Jurkat, Clone E6-1 (cell line): ENCODE measurements at regions not wholly inside any gene's neighbourhood (a gene's known extent, or its start where the extent isn't known, plus 50 kb on each side); places are given as distances from the start of the nearest gene placed in this dataset.
"Not testable (repeated sequence)": the region's sequence is repeated elsewhere in the genome, so short reads cannot be mapped to it uniquely, and the experiment has no call there.

Experiments
- DNase-seq: peaks from one replicate; pipeline ENCODE4 v3.0.0-alpha.2; 2011; ENCODE audit warnings: low read depth, low spot score
- H3K4me3 ChIP-seq: 2 replicates; pipeline ENCODE4 v1.5.1; 2011; ENCODE audit warnings: mild to moderate bottlenecking, low read length, control low read depth, moderate library complexity

DNA sequence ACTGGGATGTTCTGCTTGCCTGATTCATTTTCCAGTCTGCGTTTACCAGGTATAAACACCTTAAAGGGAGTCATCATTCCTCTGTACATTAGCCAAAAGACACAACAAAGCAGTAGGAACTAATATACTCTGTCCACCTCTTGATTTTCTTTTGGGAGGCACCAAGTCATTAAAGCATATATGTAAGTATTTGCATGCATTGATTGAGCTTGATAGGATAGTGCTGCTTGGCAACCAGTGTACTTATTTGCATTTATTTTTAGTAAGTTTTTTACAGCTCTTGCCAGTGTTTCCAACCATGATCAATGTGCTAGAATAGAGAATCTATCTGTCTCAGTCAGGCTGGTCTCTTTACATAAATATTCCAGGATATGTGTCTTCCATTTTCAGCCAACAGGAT is 353.3 kb upstream of the SEMA3C start:
- DNase-seq: no peak
- H3K4me3 ChIP-seq: no peak overlapping the region

DNA sequence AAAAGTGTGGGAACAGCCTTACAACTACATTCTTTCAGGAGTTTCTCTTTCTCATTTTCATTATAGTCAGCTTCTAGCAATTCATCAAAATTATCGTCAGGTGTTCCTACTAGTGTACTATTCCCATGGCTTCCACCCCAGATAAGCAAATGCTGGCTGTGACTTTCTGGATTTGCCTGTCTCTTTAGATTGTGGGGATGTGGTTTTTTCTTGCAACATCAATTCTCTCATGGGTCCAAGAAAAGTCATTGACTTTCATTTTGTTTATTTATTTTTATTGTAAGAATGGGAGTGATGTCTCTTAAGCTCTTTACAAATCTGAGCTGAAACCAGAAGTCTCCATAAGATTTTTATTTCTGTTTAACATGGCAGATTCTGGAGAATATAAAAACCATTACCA is 349.7 kb upstream of the SEMA3C start:
- no peak for DNase-seq
- no peak overlapping the region for H3K4me3 ChIP-seq

DNA sequence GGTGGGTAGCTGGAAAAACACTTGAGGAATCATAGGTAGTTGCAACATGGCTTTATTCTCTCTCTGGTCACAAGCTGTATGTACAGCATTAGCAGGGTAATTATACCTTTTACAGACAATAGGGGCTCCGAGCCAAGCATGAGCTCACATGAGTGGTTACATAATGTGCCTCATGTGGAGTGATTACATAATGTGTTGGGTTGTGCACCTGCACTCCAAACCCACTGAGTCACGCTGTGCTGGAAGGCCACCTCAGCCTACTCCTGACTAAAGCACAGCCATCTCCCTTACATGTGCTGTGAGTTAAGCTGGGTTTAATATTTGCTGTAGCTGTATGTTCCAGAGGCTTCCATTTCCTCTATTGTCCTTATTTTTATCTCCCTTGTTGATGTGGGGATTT is 348.7 kb upstream of the SEMA3C start:
- H3K4me3 ChIP-seq: no peak overlapping the region
- DNase-seq: no peak

DNA sequence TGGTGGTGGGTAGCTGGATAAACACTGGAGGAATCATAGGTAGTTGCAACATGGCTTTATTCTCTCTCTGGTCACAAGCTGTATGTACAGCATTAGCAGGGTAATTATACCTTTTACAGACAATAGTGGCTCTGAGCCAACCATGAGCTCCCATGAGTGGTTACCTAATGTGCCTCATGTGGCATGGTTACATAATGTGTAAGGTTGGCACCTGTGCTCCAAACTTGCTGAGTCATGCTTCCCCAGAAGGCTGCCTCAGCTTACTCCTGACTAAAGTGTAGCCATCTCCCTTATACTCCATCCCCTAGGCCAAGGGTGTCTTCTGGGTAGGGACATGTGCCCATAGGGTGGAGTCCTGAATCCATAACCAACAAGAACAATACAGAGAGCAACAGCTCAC is 345.3 kb upstream of the SEMA3C start:
- DNase-seq: no peak

DNA sequence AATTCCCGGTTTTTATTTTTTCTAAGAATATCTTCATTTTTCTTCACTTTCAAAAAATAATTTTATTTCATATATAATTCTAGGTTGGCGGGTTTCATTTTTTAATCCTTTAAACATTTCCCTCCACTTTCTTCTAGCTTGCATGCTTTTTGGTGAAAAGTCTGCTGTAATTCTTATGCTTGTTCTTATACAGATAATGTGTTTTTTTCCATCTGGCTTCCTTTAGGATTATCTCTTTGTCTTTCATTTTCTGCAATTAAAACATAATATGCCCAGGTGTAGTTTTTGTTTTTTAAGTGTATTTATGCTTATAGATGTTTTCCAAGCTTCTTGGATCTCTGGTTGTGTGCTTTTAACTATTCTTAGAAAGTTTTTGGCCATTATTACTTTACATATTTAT is 341.3 kb upstream of the SEMA3C start:
- no peak for DNase-seq
- no peak overlapping the region for H3K4me3 ChIP-seq

More for the DNA sequence above, 345.3 kb upstream of the SEMA3C start:
- no peak overlapping the region for H3K4me3 ChIP-seq

DNA sequence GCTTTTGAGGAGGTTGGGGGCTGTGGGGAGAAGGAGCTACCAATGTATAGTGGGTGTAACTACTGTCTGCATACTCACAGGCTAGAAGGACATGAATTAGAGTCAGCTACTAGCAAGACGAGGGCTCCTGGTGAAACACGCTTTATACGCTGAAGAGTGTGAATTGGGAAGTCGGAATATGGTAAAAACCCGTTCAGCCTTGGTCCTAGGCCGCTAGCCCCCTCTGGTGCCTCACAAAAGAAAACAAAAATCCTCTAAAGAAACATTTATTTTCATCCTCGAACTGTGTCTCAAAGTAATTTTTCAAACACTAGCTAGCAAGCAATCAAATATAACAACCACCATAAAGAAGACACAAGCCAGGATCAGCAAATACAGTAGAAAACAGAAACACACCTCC is 338.1 kb upstream of the SEMA3C start:
- DNase-seq: no peak
- H3K4me3 ChIP-seq: no peak overlapping the region

DNA sequence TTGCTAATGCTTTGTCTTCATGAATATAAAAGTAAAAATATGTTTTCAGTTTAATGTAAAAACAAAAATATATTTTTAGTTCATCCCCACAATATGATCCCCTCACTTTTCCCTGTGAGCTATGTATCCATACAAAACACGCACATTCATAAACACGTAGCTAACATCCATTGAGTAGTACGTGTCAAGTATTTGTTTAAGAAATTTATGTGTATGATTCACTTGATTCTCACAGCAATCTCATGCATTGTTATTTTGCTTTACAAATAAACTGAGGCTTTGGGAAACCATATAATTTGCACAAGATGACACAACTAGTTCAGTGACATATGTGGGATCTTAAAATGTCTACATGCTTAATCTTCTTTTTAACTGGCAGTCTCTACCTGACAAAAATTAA is 329.6 kb upstream of the SEMA3C start:
- no peak overlapping the region for H3K4me3 ChIP-seq
- DNase-seq: no peak

DNA sequence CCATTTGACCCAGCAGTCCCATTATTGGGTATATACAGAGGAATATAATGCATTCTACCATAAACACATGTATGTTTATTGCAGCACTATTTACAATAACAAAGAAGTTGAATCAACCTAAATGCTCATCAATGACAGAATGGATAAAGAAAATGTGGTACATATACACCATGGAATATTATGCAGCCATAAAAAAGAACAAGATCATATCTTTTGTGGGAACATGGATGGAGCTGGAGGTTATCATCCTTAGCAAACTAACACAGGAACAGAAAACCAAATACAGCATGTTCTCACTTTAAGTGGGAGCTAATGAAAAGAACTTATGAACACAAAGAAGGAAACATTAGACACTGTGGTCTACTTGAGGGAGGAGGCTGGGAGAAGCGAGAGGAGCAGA is 328.5 kb upstream of the SEMA3C start:
- H3K4me3 ChIP-seq, DNase-seq: not testable (repeated sequence)

DNA sequence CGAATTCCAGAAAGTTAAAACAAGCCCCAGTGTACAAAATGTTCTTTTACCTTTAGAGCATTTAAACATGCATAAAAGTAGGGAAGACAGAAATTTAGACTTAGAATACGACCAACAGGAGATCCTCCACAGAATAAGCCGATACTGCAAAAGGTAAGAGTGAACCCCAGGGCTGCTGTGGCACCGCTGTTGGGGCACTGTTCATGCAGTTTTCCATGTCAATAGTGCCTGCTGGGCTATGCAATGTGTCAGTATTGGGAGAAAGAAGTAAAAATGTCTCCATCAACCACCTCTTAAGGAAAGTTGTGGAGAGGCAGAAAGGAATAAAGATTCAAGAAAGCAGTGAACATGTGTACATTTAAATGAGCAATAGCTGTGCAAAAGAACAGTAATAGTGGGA is 326.5 kb upstream of the SEMA3C start:
- no peak overlapping the region for H3K4me3 ChIP-seq
- no peak for DNase-seq

DNA sequence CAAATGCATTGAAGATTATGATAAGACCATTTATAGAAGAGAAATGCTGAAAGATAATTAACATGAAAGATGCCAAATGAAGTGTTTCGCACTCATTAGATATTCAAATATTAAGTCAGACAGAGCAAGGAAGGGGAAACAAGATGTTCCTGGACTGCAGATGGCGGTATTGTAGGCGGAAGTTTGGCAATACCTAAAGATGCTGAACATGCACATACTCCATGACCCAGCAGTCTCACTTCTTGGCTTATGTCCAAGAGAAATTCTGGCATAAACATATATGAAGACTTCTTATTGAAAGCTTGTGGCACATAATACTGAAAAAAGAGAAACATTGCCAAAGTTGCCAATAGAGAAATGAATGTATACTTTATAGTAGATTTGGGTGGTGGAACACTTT is 325.4 kb upstream of the SEMA3C start:
- H3K4me3 ChIP-seq: no peak overlapping the region
- no peak for DNase-seq

DNA sequence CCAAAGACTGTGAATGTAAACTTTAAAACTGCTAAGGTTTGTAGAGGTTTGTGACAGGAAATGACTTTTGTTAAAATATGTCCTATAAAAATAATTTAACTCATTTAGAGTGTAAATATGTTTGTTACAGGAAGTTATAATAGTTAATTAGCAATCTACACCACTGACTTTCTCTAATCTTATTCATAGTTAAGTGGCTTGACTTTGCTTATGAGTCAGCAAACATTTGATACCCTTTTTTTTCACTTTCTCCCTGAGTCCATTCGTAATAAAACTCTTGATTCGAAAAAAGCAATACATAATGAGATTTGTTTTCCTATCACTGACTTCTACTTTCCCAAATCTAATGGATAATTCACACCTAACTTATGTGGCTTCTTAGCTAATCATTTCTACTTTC is 317.7 kb upstream of the SEMA3C start:
- H3K4me3 ChIP-seq: no peak overlapping the region
- DNase-seq: no peak

DNA sequence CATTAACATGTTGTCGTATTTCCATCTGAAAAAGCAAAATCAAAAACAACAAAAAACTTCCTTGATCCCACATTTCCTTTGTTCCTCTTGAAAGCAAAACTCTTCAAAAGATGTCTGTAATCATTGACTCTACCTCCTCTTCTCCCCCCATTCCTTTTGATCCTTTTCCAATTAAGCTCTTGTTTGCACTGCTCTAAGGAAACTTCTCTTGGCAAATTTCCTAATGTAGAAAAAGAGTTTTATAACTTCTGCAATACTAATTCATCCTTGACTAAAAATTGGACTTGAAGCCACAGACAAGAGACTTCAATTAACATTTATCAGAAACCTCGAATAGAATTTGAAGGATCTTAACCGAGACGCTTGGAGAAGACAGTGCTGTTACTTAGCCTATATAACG is 317.1 kb upstream of the SEMA3C start:
- no peak for DNase-seq
- H3K4me3 ChIP-seq: no peak overlapping the region

DNA sequence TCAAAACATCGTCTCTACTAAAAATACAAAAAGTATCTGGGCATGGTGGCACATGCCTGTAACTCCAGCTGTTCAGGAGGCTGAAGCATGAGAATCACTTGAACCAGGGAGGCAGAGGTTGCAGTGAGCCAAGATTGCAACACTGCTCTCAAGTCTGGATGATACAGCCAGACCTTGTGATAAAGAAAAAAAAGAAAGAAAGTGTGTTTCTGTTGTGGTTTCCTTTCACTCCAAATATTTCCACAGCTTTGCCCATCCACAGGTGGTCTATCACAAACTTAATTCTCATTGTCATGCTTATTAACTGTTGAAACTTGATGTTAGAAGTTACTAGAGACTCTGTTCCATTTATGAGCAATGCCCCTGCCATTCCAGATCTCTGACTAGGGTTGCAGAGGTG is 316.0 kb upstream of the SEMA3C start:
- no peak overlapping the region for H3K4me3 ChIP-seq
- DNase-seq: peak; percentile 17

DNA sequence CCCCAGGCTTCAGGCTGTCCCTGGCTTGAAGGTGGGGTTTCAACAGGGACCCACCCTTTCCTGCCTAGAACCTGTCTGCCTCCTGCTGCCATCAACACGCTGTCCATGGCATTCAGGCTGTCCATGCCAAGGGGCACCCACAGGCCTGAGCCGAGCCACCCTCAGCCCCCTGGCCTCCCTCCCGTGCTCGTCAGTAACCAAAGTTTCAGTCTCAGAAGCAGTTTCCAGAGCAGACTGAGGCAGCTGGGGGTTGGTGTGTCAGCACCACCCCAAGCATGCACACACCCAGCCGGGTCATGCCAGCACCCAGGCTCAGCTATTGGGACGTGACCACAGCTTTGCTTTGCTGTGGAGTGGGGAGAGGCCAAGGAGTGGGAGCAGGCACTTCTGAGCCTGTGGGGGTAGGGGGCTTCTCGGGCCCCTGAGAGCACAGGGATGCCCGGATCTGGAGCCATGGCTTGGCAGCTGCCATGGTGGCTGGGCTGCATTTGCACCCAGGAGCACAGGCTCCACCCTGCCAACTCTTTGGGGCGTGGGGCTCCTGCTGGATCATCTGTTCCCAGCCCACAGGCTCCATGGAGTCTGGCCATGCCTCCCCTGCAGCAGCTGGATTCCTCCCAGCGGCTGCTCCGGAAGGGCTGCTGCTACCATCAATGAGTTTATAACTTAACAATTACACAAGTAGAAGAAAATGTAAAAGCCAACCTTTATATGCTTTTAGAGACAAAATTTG is 314.5 kb upstream of the SEMA3C start:
- DNase-seq: no peak
- no peak overlapping the region for H3K4me3 ChIP-seq

DNA sequence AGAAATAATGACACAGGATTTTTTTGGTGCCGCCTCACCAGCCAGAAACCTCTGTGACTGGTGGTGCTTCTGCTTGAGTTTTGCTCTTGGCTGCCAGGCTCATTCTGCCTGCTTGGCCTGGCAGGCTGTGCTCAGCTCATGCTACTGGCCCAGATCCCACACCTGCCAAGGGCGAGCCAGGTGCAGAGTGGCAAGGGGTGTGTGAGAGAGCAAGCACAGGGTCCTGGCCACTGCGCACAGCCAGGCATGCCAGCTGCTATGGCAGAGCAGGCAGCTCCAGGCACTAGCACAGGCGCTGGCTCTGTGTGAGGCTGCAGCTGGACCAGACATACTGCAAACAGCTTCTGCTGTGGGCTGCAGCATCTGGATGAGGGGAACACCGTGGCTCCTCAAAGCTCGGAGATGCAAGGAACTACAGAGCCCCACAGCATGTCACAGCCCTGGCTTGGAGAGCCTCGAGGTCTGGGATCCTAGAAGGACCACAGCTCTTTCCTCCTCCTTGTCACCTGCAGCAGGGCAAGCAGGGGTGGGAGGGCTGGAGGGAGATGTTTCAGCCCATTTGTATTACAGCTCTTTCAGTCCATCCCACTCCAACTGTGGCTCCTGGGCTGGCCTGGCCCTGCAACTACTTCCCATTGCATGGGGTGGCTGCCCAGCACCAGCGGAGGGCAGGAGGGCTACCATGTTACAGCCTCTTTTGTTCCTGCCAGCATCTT is 313.4 kb upstream of the SEMA3C start:
- H3K4me3 ChIP-seq: no peak overlapping the region
- DNase-seq: no peak

DNA sequence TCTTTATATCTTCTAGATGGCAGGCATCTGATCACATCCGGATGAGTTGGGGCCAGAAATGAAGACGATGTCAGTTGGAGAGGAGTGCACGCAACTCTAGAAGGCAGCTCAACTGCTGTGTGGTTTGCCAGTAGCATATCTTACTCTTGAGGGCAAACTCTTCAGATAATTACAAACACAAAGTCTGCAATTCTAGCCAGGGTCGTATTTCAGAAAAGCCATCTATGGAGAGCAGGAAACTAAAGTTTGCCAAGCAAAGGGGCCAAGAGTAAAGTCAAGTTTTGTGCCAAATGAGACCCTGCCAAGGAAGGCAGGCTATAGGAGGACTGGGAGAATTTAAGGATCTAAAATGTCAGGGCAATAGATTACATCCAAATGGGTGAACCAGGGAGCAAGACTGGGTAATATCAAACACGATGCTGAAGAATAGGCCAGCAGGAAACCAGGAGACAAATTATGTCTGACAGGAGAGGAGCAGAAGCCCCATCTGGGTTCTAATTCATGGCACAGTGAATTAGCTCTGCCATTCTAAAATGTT is 312.5 kb upstream of the SEMA3C start:
- peak; percentile 21 for DNase-seq
- no peak overlapping the region for H3K4me3 ChIP-seq

DNA sequence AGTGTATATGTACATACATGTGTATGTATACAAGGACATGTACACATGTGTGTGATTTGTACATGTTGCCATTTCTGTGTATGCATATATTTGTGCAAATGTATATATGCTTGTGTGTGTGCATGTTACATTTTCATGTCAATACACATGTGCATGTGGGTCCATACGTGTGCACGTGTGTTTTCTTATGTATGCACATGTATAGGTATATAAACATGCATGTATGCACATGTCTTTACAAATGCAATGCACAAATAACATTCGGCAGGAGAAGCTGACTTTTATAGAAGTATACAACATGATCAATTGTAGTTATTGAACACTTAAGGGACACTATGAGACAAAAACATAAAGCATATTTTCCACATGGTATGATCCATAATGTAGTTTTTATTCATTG is 307.4 kb upstream of the SEMA3C start:
- no peak for DNase-seq
- no peak overlapping the region for H3K4me3 ChIP-seq

DNA sequence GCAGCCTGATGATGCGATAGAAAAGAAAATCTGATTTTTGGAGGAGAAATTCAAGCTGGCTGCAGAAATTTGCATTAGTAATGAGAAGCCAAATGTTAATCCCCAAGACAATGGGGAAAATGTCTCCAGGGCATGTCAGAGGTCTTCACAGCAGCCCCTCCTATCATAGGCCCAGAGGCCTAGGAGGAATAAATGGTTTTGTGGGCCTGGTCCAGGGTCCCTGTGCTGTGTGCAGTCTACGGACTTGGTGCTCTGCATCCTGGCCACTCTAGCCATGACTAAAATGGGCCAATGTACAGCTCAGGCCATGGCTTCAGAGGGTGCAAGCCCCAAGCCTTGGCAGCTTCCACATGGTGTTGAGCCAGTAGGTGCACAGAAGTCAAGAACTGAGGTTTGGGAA is 303.8 kb upstream of the SEMA3C start:
- not testable (repeated sequence) for DNase-seq, H3K4me3 ChIP-seq

DNA sequence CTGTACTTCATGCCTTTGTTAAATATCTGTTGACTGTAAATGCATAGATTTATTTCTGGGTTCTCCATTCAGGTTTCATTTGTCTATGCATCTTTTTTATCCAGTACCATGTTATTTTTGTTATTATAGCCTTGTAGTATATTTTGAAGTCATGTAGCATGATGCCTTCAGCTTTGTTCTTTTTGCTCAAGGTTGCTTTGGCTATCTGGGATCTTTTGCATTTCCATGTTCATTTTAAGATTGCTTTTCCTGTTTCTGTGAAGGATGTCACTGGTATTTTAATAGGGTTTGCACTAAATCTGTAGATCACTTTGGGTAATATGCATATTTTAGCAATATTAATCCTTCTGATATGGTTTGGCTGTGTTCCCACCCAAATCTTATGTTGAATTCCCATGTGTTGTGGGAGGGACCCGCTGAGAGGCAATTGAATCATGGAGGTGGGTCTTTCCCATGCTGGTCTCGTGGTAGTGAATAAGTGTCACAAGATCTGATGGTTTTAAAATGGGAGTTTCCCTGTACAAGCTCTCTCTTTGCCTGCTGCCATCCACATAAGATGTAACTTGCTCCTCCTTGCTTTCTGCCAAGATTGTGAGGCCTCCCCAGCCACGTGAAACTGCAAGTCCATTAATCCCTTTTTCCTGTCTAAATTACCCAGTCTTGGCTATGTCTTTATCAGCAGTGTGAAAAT is 302.8 kb upstream of the SEMA3C start:
- H3K4me3 ChIP-seq: no peak overlapping the region
- no peak for DNase-seq

DNA sequence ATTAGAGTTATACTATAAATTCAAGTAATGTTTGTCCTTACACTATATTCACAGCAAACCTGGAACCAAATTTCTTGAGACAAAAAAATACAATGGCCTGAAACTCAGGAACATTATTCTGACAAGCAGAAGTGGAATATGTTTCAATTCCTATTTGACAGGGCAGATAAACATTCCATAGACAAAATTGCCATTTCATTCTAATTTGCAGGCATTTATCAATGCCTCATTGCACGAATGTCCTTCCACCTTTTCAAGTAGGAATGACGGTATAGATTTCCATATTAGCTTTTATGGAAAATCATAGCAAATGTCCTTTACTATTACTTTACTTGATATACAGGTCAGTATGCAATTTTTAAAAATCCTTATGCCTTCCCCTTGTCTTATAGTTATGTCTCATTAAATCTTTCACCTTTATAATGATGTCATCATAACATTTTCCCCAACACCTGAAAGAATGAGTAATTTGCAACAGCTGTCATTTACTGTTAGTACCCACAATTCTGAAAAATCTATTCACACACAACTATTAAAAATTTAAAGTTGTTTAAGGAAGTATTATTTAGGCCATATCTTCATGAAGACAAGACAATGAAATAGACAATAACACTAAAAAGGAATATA is 299.7 kb upstream of the SEMA3C start:
- no peak overlapping the region for H3K4me3 ChIP-seq
- no peak for DNase-seq
